H9 (cell line): ENCODE measurements at regions not wholly inside any gene's neighbourhood (a gene's known extent, or its start where the extent isn't known, plus 50 kb on each side); places are given as distances from the start of the nearest gene placed in this dataset.

Source experiments
- DNase-seq: peaks from one replicate; pipeline ENCODE4 v3.0.0-alpha.2; 2017
- H2AFZ ChIP-seq: one replicate; pipeline ENCODE4 v1.6.1; 2013; ENCODE audit warnings: mild to moderate bottlenecking, low read length, control low read depth, moderate library complexity
- H2AK5ac ChIP-seq: 2 replicates; pipeline ENCODE4 v1.6.1; 2013; ENCODE audit warnings: low read length, control low read depth, mixed read lengths; ENCODE audit not compliant: insufficient read length
- H2BK120ac ChIP-seq: one replicate; pipeline ENCODE4 v1.6.1; 2013; ENCODE audit warnings: low read depth, mild to moderate bottlenecking, low read length, control low read depth, inconsistent platforms; ENCODE audit not compliant: poor library complexity, severe bottlenecking
- H2BK12ac ChIP-seq: 2 replicates; pipeline ENCODE4 v1.6.1; 2013; ENCODE audit warnings: low read length, control low read depth, mixed read lengths, low read depth; ENCODE audit not compliant: insufficient read length
- H2BK15ac ChIP-seq: 2 replicates; pipeline ENCODE4 v1.6.1; 2013; ENCODE audit warnings: low read depth, low read length, control low read depth
- H2BK20ac ChIP-seq: one replicate; pipeline ENCODE4 v1.6.1; 2013; ENCODE audit warnings: low read depth, mild to moderate bottlenecking, low read length, control low read depth, inconsistent platforms; ENCODE audit not compliant: poor library complexity, severe bottlenecking
- H2BK5ac ChIP-seq: 2 replicates; pipeline ENCODE4 v1.6.1; 2013; ENCODE audit warnings: low read length, control low read depth, mixed read lengths; ENCODE audit not compliant: insufficient read length
- H3K14ac ChIP-seq: 2 replicates; pipeline ENCODE4 v1.6.1; 2013; ENCODE audit warnings: low read length, control low read depth; ENCODE audit not compliant: insufficient read depth
- H3K18ac ChIP-seq: 2 replicates; pipeline ENCODE4 v1.6.1; 2013; ENCODE audit warnings: low read depth, mild to moderate bottlenecking, mixed read lengths, low read length, control low read depth; ENCODE audit not compliant: insufficient read length
- H3K23ac ChIP-seq: 2 replicates; pipeline ENCODE4 v1.6.1; 2013; ENCODE audit warnings: low read length, control low read depth, mixed read lengths, low read depth; ENCODE audit not compliant: insufficient read length
- H3K23me2 ChIP-seq: 2 replicates; pipeline ENCODE4 v1.6.1; 2013; ENCODE audit warnings: low read depth, mild to moderate bottlenecking, mixed read lengths, low read length, control low read depth; ENCODE audit not compliant: insufficient read length, poor library complexity, severe bottlenecking
- H3K27ac ChIP-seq: 2 replicates; pipeline ENCODE4 v1.5.1; 2013; ENCODE audit warnings: low read length, control low read depth, mixed read lengths, low read depth; ENCODE audit not compliant: insufficient read length
- H3K27me3 ChIP-seq: 2 replicates; pipeline ENCODE4 v1.6.1; 2013; ENCODE audit warnings: low read length, control low read depth, inconsistent platforms; ENCODE audit not compliant: insufficient read depth
- H3K4ac ChIP-seq: 2 replicates; pipeline ENCODE4 v1.6.1; 2013; ENCODE audit warnings: low read depth, mild to moderate bottlenecking, control low read depth, inconsistent platforms, low read length, moderate library complexity
- H3K4me1 ChIP-seq: 2 replicates; pipeline ENCODE4 v1.6.1; 2013; ENCODE audit warnings: low read length, control low read depth, inconsistent platforms; ENCODE audit not compliant: insufficient read depth
- H3K4me2 ChIP-seq: 2 replicates; pipeline ENCODE4 v1.6.1; 2013; ENCODE audit warnings: low read length, control low read depth, mixed read lengths; ENCODE audit not compliant: insufficient read length, insufficient read depth
- H3K56ac ChIP-seq: 2 replicates; pipeline ENCODE4 v1.6.1; 2013; ENCODE audit warnings: low read depth, mild to moderate bottlenecking, mixed read lengths, low read length, control low read depth; ENCODE audit not compliant: insufficient read length
- H3K79me1 ChIP-seq: 2 replicates; pipeline ENCODE4 v1.6.1; 2013; ENCODE audit warnings: low read depth, mild to moderate bottlenecking, moderate library complexity, low read length, control low read depth, inconsistent platforms; ENCODE audit not compliant: insufficient read depth, poor library complexity, severe bottlenecking
- H3K79me2 ChIP-seq: 2 replicates; pipeline ENCODE4 v1.6.1; 2013; ENCODE audit warnings: low read length, control low read depth, inconsistent platforms; ENCODE audit not compliant: insufficient read depth
- H3K9ac ChIP-seq: 2 replicates; pipeline ENCODE4 v1.6.1; 2013; ENCODE audit warnings: low read length, control low read depth, mixed read lengths; ENCODE audit not compliant: insufficient read length; ENCODE audit errors: extremely low read depth
- H3K9me3 ChIP-seq: one replicate; pipeline ENCODE4 v1.6.1; 2013; ENCODE audit warnings: low read depth, low read length, inconsistent platforms; ENCODE audit not compliant: control insufficient read depth
- H3T11ph ChIP-seq: one replicate; pipeline ENCODE4 v1.6.1; 2013; ENCODE audit warnings: mild to moderate bottlenecking, low read length, control low read depth, inconsistent platforms
- H4K20me1 ChIP-seq: one replicate; pipeline ENCODE4 v1.6.1; 2013; ENCODE audit not compliant: control insufficient read depth, insufficient read length, insufficient read depth
- H4K5ac ChIP-seq: 2 replicates; pipeline ENCODE4 v1.6.1; 2013; ENCODE audit warnings: low read depth, mild to moderate bottlenecking, mixed read lengths, low read length, control low read depth; ENCODE audit not compliant: insufficient read length
- H4K8ac ChIP-seq: replicated peaks from 2 replicates; pipeline ENCODE4 v1.6.1; 2013; ENCODE audit warnings: low read length, control low read depth, mixed read lengths, low read depth; ENCODE audit not compliant: insufficient read length
- H4K91ac ChIP-seq: 2 replicates; pipeline ENCODE4 v1.6.1; 2013; ENCODE audit warnings: low read depth, mild to moderate bottlenecking, moderate library complexity, mixed read lengths, low read length, control low read depth; ENCODE audit not compliant: insufficient read length
- H3K27ac Mint-ChIP-seq, 3 experiments: 2 replicates in 2 of 3; 3 replicates in 1 of 3; pipeline ENCODE4 v1.8.0; 2020 to 2021; ENCODE audit warnings: mixed read lengths in 3 of 3, mild to moderate bottlenecking in 1 of 3, moderate library complexity in 1 of 3
- H3K27me3 Mint-ChIP-seq: 2 replicates; pipeline ENCODE4 v1.8.0; 2021; ENCODE audit warnings: low read depth, mild to moderate bottlenecking, moderate library complexity, mixed read lengths
- H3K36me3 Mint-ChIP-seq, 3 experiments: 2 replicates in 2 of 3; 3 replicates in 1 of 3; pipeline ENCODE4 v1.8.0; 2020 to 2021; ENCODE audit warnings: low read depth in 3 of 3, mixed read lengths in 3 of 3; ENCODE audit not compliant: insufficient read depth in 1 of 3
- H3K4me1 Mint-ChIP-seq, 2 experiments: 2 replicates each; pipeline ENCODE4 v1.8.0; 2020; ENCODE audit warnings: mixed read lengths in 2 of 2
- H3K4me3 Mint-ChIP-seq, 2 experiments: 2 replicates in 1 of 2; 3 replicates in 1 of 2; pipeline ENCODE4 v1.8.0; 2020 to 2021; ENCODE audit warnings: mild to moderate bottlenecking in 2 of 2, mixed read lengths in 2 of 2, moderate library complexity in 1 of 2
- H3K9me3 Mint-ChIP-seq, 2 experiments: 2 replicates in 1 of 2; 3 replicates in 1 of 2; pipeline ENCODE4 v1.8.0; 2020; ENCODE audit warnings: mild to moderate bottlenecking in 2 of 2, mixed read lengths in 2 of 2, moderate library complexity in 1 of 2
- WGBS: extraction: QIAGEN DNeasy Blood & Tissue Kit; methylation state at CpG from one replicate; pipeline ENCODE4 v1.1.7; 2013; ENCODE audit warnings: missing lambda C conversion rate, low lambda C conversion rate, mixed read lengths; ENCODE audit not compliant: insufficient read length; ENCODE audit errors: extremely low coverage; 5-methylcytosine and 5-hydroxymethylcytosine counted together
- TF ChIP-seq, protein P1 (sequence below): fragments of 200-600 bp; sonication (generic); conservative IDR thresholded peaks from 3 replicates; pipeline ENCODE4 v1.8.0; 2021; ENCODE audit warnings: antibody characterized with exemption, mild to moderate bottlenecking

DNA sequence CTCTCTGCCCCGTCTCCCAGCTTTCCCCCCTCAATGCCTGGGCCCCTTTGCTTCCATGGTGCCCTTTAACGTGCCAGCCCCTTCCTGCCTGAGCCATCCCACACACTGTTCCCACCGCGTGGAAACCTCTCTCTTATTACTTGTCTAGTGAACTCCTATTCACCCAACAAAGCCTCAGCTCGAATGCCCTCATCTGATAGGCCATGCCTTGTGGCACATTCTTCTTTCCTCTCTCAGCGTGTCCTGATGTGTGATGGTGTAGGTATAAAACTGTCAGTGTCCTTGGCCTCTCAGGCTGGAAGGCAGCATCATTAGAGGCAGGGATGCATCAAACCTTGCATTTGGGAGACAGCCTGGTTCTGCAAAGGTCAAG lies 152.3 kb downstream of the OLFM1 start:
- Histone ChIP-seq H3K9ac (no peak overlapping the region), H3K27ac (no peak overlapping the region), H3K18ac (no peak overlapping the region), H3K27me3 (no peaks in the 10 kb centered on the region), H4K91ac (no peak overlapping the region), H3K14ac (no peak overlapping the region), H3K56ac (no peak overlapping the region), H2BK20ac (no peak overlapping the region), H4K8ac (no peak overlapping the region), H3K23me2 (no peaks in the 10 kb centered on the region), H3K79me1 (no peaks in the 10 kb centered on the region), H3K4me1 (no peaks in the 10 kb centered on the region; the same call in 1 of the 2 replicates), H2AK5ac (no peak overlapping the region), H4K5ac (no peak overlapping the region), H3K23ac (no peak overlapping the region), H2BK12ac (no peak overlapping the region), H3K9me3 (no peaks in the 10 kb centered on the region), H4K20me1 (no peaks in the 10 kb centered on the region), H3K4ac (no peak overlapping the region), H3K4me2 (no peak overlapping the region), H2BK5ac (no peak overlapping the region), H3T11ph (no peak overlapping the region), H2BK15ac (no peak overlapping the region), H2AFZ (no peak overlapping the region), H2BK120ac (no peak overlapping the region), H3K79me2 (no peaks in the 10 kb centered on the region)
- H3K9me3 Mint-ChIP-seq = no peaks in the 10 kb centered on the region
- peak overlapping the region in 2 of 3 experiments; percentile 50 to 53; a peak in 2 of 7 replicates for H3K27ac Mint-ChIP-seq
- TF ChIP-seq, protein P1, sequence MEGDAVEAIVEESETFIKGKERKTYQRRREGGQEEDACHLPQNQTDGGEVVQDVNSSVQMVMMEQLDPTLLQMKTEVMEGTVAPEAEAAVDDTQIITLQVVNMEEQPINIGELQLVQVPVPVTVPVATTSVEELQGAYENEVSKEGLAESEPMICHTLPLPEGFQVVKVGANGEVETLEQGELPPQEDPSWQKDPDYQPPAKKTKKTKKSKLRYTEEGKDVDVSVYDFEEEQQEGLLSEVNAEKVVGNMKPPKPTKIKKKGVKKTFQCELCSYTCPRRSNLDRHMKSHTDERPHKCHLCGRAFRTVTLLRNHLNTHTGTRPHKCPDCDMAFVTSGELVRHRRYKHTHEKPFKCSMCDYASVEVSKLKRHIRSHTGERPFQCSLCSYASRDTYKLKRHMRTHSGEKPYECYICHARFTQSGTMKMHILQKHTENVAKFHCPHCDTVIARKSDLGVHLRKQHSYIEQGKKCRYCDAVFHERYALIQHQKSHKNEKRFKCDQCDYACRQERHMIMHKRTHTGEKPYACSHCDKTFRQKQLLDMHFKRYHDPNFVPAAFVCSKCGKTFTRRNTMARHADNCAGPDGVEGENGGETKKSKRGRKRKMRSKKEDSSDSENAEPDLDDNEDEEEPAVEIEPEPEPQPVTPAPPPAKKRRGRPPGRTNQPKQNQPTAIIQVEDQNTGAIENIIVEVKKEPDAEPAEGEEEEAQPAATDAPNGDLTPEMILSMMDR = no peak
- DNase-seq = no peak
- peaks cover 10 to 12% of the 10 kb centered on the region in 2 experiments; a peak in 3 of 4 replicates for H3K4me1 Mint-ChIP-seq
- H3K36me3 Mint-ChIP-seq = no peaks in the 10 kb centered on the region
- H3K27me3 Mint-ChIP-seq = peaks cover 2% of the 10 kb centered on the region; the same call in 1 of the 2 replicates
- H3K4me3 Mint-ChIP-seq = no peak overlapping the region
- WGBS = no CpG with 5 or more reads among the region's 6 CpGs
